GM21825 (cell line): ENCODE measurements at regions not wholly inside any gene's neighbourhood (a gene's known extent, or its start where the extent isn't known, plus 50 kb on each side); places are given as distances from the start of the nearest gene placed in this dataset.

Experiments used
- ATAC-seq: cut with Tn5 transposase; IDR thresholded peaks from one replicate; pipeline ENCODE4 v1.9.1; 2021; ENCODE audit warnings: mild to moderate bottlenecking, moderate library complexity; ENCODE audit not compliant: unreplicated experiment

DNA sequence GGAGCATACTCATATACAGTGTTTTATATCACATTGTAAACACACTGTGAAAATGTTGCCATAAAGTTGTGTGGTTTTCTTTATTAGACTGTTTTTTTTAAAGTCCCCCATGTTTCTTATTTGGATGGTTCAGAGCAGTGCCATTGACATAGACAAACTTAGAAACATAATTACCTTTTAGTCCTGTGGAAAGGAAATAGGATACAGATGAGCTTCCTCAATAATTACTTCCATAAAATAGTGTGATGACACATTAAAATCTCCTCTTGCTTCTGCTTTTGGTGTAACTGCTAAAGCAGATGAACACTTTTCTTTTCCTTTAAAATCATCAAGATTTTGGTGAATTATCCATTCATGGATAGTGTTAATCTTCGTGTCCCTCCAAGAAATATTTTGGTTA, 52.9 kb upstream of the LIMCH1 start:
- no peak for ATAC-seq

DNA sequence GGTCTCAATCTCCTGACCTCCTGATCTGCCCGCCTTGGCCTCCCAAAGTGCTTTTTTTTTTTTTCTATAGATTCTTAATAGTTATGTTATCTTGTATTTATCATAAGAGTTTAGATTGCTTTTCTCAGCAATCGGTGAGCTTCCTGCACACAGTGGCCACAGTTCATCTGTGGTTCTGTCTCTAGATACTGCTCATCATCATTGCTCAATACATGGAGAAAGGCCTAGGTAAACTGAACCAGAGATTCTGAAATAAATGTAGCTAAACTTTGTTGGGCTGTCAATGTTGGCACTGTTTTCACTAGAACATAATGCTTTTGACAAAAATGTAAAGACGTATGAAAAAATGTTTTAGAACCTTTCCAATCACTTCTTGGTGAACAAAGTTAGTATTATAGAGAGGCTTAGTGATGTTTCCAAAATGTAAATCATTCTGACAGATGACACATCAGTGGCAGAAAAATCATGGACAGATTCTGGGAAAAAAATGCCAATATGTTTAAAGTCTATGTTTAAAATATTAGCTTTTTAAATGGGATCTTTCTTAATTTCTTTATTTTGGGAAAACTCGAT, 50.0 kb upstream of the LIMCH1 start:
- no peak for ATAC-seq
